PC-9 (cell line): ENCODE measurements at regions not wholly inside any gene's neighbourhood (a gene's known extent, or its start where the extent isn't known, plus 50 kb on each side); places are given as distances from the start of the nearest gene placed in this dataset.

Experiments used
- EZH2 ChIP-seq: fragments of 200-600 bp; sonication (generic); IDR thresholded peaks from 2 replicates; pipeline ENCODE4 v1.8.0; 2017; ENCODE audit warnings: antibody characterized with exemption, low read depth
- TF ChIP-seq, protein P1 (sequence below): fragments of 200-600 bp; sonication (generic); conservative IDR thresholded peaks from 2 replicates; pipeline ENCODE4 v1.6.1; 2017; ENCODE audit warnings: mixed run types, antibody characterized with exemption, mild to moderate bottlenecking, moderate library complexity

DNA sequence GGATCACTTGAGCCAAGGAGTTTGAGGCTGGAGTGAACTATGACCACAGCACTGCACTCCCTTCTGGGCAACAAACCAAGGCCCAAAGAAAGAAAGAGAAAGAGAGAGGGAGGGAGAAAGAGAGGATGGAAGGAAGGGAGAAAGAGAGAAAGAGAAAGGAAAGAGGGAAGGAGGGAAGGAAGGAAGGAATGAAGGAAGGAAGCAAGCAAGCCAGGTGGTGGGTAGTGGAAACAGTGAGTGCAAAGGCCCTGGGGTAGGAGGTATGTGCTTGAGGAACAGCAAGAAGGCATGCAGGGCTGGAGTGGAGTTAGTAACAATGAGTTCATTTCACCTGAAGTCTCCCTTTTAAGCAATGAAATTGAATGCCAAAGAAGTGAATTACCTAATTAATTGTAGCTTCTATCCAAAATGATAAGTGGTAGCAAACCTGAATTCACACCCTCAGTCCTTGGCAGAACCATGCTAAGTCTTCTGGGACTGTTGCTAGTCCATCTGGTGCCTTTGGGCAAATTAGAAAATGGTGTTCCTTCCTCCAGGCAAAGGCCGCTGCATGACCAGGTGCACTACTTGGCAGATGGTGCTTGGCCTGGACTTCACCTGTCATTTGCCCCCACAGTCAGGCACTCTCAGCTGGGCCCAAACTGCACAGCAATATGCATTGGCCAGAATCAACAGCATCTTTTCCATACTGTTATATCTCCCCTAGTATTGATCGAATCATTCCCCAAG lies 67.4 kb upstream of the MPP7 start:
- TF ChIP-seq, protein P1, sequence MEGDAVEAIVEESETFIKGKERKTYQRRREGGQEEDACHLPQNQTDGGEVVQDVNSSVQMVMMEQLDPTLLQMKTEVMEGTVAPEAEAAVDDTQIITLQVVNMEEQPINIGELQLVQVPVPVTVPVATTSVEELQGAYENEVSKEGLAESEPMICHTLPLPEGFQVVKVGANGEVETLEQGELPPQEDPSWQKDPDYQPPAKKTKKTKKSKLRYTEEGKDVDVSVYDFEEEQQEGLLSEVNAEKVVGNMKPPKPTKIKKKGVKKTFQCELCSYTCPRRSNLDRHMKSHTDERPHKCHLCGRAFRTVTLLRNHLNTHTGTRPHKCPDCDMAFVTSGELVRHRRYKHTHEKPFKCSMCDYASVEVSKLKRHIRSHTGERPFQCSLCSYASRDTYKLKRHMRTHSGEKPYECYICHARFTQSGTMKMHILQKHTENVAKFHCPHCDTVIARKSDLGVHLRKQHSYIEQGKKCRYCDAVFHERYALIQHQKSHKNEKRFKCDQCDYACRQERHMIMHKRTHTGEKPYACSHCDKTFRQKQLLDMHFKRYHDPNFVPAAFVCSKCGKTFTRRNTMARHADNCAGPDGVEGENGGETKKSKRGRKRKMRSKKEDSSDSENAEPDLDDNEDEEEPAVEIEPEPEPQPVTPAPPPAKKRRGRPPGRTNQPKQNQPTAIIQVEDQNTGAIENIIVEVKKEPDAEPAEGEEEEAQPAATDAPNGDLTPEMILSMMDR = no peak
- TF ChIP-seq EZH2 = no peak
